ENCODE measurements at regions not wholly inside any gene's neighbourhood (a gene's known extent, or its start where the extent isn't known, plus 50 kb on each side); places are given as distances from the start of the nearest gene placed in this dataset.
A peak's percentile ranks its signal among the peaks of the same experiment; 100 is the strongest.

- Mint-ChIP-seq H3K4me1 (ENCODE audit: low read depth) (peaks cover 8% of the 10 kb centered on the region), H3K4me3 (no peak overlapping the region), H3K36me3 (ENCODE audit: low read depth) (peaks cover 2% of the 10 kb centered on the region), H3K27me3 (ENCODE audit: low read depth) (peaks cover 12% of the 10 kb centered on the region), H3K27ac (no peak overlapping the region), H3K9me3 (peaks cover 11% of the 10 kb centered on the region)
Observed at GRCh38 chr2:8394131-8394530, 287.7 kb upstream of the ID2 start.

GRCh38 chr2:8394569-8395359 is 287.1 kb upstream of the ID2 start:
- Mint-ChIP-seq H3K36me3 (ENCODE audit: low read depth) (peaks cover 2% of the 10 kb centered on the region), H3K9me3 (peaks cover 11% of the 10 kb centered on the region), H3K4me1 (ENCODE audit: low read depth) (peaks cover 8% of the 10 kb centered on the region), H3K27ac (no peak overlapping the region), H3K4me3 (no peak overlapping the region), H3K27me3 (ENCODE audit: low read depth) (peaks cover 12% of the 10 kb centered on the region)

- H3K4me3 Mint-ChIP-seq, result no peak overlapping the region
- no peak overlapping the region for H3K27ac Mint-ChIP-seq
- peaks cover 2% of the 10 kb centered on the region for H3K36me3 Mint-ChIP-seq (ENCODE audit: low read depth)
Observed at GRCh38 chr2:8395718-8396117, 286.1 kb upstream of the ID2 start.

GRCh38 chr2:8398040-8398668 is 283.7 kb upstream of the ID2 start:
- H3K36me3 Mint-ChIP-seq (ENCODE audit: low read depth), result peaks cover 2% of the 10 kb centered on the region
- H3K4me1 Mint-ChIP-seq (ENCODE audit: low read depth), result peaks cover 9% of the 10 kb centered on the region
- no peak overlapping the region for H3K4me3 Mint-ChIP-seq
- peaks cover 12% of the 10 kb centered on the region for H3K27me3 Mint-ChIP-seq (ENCODE audit: low read depth)
- peaks cover 11% of the 10 kb centered on the region for H3K9me3 Mint-ChIP-seq
- H3K27ac Mint-ChIP-seq, result no peak overlapping the region

More at GRCh38 chr2:8395718-8396117, 286.1 kb upstream of the ID2 start:
- peaks cover 8% of the 10 kb centered on the region for H3K4me1 Mint-ChIP-seq (ENCODE audit: low read depth)
- H3K27me3 Mint-ChIP-seq (ENCODE audit: low read depth), result peaks cover 12% of the 10 kb centered on the region
- H3K9me3 Mint-ChIP-seq, result peaks cover 11% of the 10 kb centered on the region

- H3K36me3 Mint-ChIP-seq (ENCODE audit: low read depth), result peaks cover 2% of the 10 kb centered on the region
- peaks cover 17% of the 10 kb centered on the region for H3K4me1 Mint-ChIP-seq (ENCODE audit: low read depth)
- peaks cover 16% of the 10 kb centered on the region for H3K27me3 Mint-ChIP-seq (ENCODE audit: low read depth)
- peaks cover 11% of the 10 kb centered on the region for H3K9me3 Mint-ChIP-seq
- H3K4me3 Mint-ChIP-seq, result no peak overlapping the region
- H3K27ac Mint-ChIP-seq, result no peak overlapping the region
Observed at GRCh38 chr2:8399731-8400130, 282.1 kb upstream of the ID2 start.

- no peak overlapping the region for H3K4me3 Mint-ChIP-seq
- H3K36me3 Mint-ChIP-seq (ENCODE audit: low read depth), result peaks cover 2% of the 10 kb centered on the region
- H3K9me3 Mint-ChIP-seq, result peaks cover 11% of the 10 kb centered on the region
- H3K27ac Mint-ChIP-seq, result no peak overlapping the region
- H3K27me3 Mint-ChIP-seq (ENCODE audit: low read depth), result peaks cover 16% of the 10 kb centered on the region
- peaks cover 14% of the 10 kb centered on the region for H3K4me1 Mint-ChIP-seq (ENCODE audit: low read depth)
Observed at GRCh38 chr2:8400196-8400595, 281.7 kb upstream of the ID2 start.

GRCh38 chr2:8402222-8402621 is 279.6 kb upstream of the ID2 start:
- peaks cover 5% of the 10 kb centered on the region for H3K36me3 Mint-ChIP-seq (ENCODE audit: low read depth)
- H3K4me3 Mint-ChIP-seq, result no peak overlapping the region
- H3K27ac Mint-ChIP-seq, result no peak overlapping the region
- peaks cover 11% of the 10 kb centered on the region for H3K9me3 Mint-ChIP-seq
- H3K4me1 Mint-ChIP-seq (ENCODE audit: low read depth), result peaks cover 15% of the 10 kb centered on the region
- peaks cover 16% of the 10 kb centered on the region for H3K27me3 Mint-ChIP-seq (ENCODE audit: low read depth)

- Mint-ChIP-seq H3K27ac (no peak overlapping the region), H3K36me3 (ENCODE audit: low read depth) (peaks cover 3% of the 10 kb centered on the region), H3K27me3 (ENCODE audit: low read depth) (peaks cover 9% of the 10 kb centered on the region), H3K9me3 (peaks cover under 1% of the 10 kb centered on the region), H3K4me1 (ENCODE audit: low read depth) (peaks cover 25% of the 10 kb centered on the region), H3K4me3 (no peak overlapping the region)
Observed at GRCh38 chr2:8403876-8404275, 278.0 kb upstream of the ID2 start.

GRCh38 chr2:8405334-8405733 is 276.5 kb upstream of the ID2 start:
- Mint-ChIP-seq H3K27me3 (ENCODE audit: low read depth) (peaks cover 14% of the 10 kb centered on the region), H3K4me3 (no peak overlapping the region), H3K4me1 (ENCODE audit: low read depth) (peaks cover 32% of the 10 kb centered on the region), H3K27ac (no peak overlapping the region), H3K36me3 (ENCODE audit: low read depth) (peaks cover 3% of the 10 kb centered on the region), H3K9me3 (no peaks in the 10 kb centered on the region)

- H3K4me1 Mint-ChIP-seq (ENCODE audit: low read depth), result peaks cover 32% of the 10 kb centered on the region
- H3K27me3 Mint-ChIP-seq (ENCODE audit: low read depth), result peaks cover 16% of the 10 kb centered on the region
- no peaks in the 10 kb centered on the region for H3K9me3 Mint-ChIP-seq
- H3K4me3 Mint-ChIP-seq, result no peak overlapping the region
- H3K36me3 Mint-ChIP-seq (ENCODE audit: low read depth), result peaks cover 3% of the 10 kb centered on the region
- no peak overlapping the region for H3K27ac Mint-ChIP-seq
Observed at GRCh38 chr2:8406271-8406670, 275.6 kb upstream of the ID2 start.

GRCh38 chr2:8407332-8407731 is 274.5 kb upstream of the ID2 start:
- Mint-ChIP-seq H3K36me3 (ENCODE audit: low read depth) (peaks cover 7% of the 10 kb centered on the region), H3K9me3 (no peaks in the 10 kb centered on the region), H3K4me1 (ENCODE audit: low read depth) (peaks cover 32% of the 10 kb centered on the region), H3K27me3 (ENCODE audit: low read depth) (peaks cover 25% of the 10 kb centered on the region), H3K4me3 (no peak overlapping the region), H3K27ac (no peak overlapping the region)

- Mint-ChIP-seq H3K27ac (peak overlapping the region; percentile 87), H3K9me3 (no peaks in the 10 kb centered on the region), H3K36me3 (ENCODE audit: low read depth) (peaks cover 7% of the 10 kb centered on the region), H3K4me3 (peak overlapping the region; percentile 32), H3K27me3 (ENCODE audit: low read depth) (peaks cover 31% of the 10 kb centered on the region), H3K4me1 (ENCODE audit: low read depth) (peaks cover 27% of the 10 kb centered on the region)
Observed at GRCh38 chr2:8408560-8409460, 273.0 kb upstream of the ID2 start.

- peaks cover 7% of the 10 kb centered on the region for H3K36me3 Mint-ChIP-seq (ENCODE audit: low read depth)
- H3K27ac Mint-ChIP-seq, result peak overlapping the region; percentile 87
- H3K4me1 Mint-ChIP-seq (ENCODE audit: low read depth), result peaks cover 23% of the 10 kb centered on the region
- peaks cover 26% of the 10 kb centered on the region for H3K27me3 Mint-ChIP-seq (ENCODE audit: low read depth)
- no peaks in the 10 kb centered on the region for H3K9me3 Mint-ChIP-seq
- no peak overlapping the region for H3K4me3 Mint-ChIP-seq
Observed at GRCh38 chr2:8409461-8410260, 272.2 kb upstream of the ID2 start.

- Mint-ChIP-seq H3K9me3 (no peaks in the 10 kb centered on the region), H3K27ac (no peak overlapping the region), H3K27me3 (ENCODE audit: low read depth) (peaks cover 37% of the 10 kb centered on the region), H3K36me3 (ENCODE audit: low read depth) (peaks cover 4% of the 10 kb centered on the region), H3K4me3 (no peak overlapping the region), H3K4me1 (ENCODE audit: low read depth) (peaks cover 17% of the 10 kb centered on the region)
Observed at GRCh38 chr2:8412082-8412481, 269.8 kb upstream of the ID2 start.
